H1 (cell line): ENCODE measurements at regions not wholly inside any gene's neighbourhood (a gene's known extent, or its start where the extent isn't known, plus 50 kb on each side); places are given as distances from the start of the nearest gene placed in this dataset.

Source experiments
- CTCF ChIP-seq, 3 experiments: IDR thresholded peaks; 1 replicate in 2 of 3; 2 replicates in 1 of 3; pipeline versions ENCODE4 v1.5.1 to v1.6.1; 2011; ENCODE audit warnings: low read length in 3 of 3, mild to moderate bottlenecking in 3 of 3, inconsistent platforms in 2 of 3, low read depth in 1 of 3, moderate library complexity in 1 of 3; ENCODE audit not compliant: insufficient read depth in 1 of 3; ENCODE audit errors: control extremely low read depth in 1 of 3
- HDAC6 ChIP-seq: IDR thresholded peaks from one replicate; pipeline ENCODE4 v1.7.1; 2012; ENCODE audit warnings: low read depth, mild to moderate bottlenecking, inconsistent platforms, low read length, moderate library complexity
- POLR2A ChIP-seq, 2 experiments: IDR thresholded peaks; 1 replicate in 1 of 2; 2 replicates in 1 of 2; pipeline ENCODE4 v1.6.1; 2011; ENCODE audit warnings: low read depth in 2 of 2, low read length in 2 of 2, mild to moderate bottlenecking in 2 of 2; ENCODE audit errors: control extremely low read depth in 1 of 2
- POU5F1 ChIP-seq: IDR thresholded peaks from 2 replicates; pipeline ENCODE4 v1.6.1; 2011; ENCODE audit warnings: low read depth, mild to moderate bottlenecking, low read length, moderate library complexity
- SIX5 ChIP-seq: IDR thresholded peaks from 2 replicates; pipeline ENCODE4 v1.6.1; 2011; ENCODE audit warnings: mild to moderate bottlenecking, low read depth, low read length
- TCF12 ChIP-seq: IDR thresholded peaks from 2 replicates; pipeline ENCODE4 v1.6.1; 2011; ENCODE audit warnings: low read depth, mild to moderate bottlenecking, low read length

- TF ChIP-seq SIX5: no peak
- no peak for TF ChIP-seq CTCF (IDR thresholded peaks at IDR 0.05; ENCODE audit: control extremely low read depth in 1 of 3, insufficient read depth in 1 of 3, low read depth in 1 of 3, low read length in 3 of 3)
- TF ChIP-seq POLR2A (IDR thresholded peaks at IDR 0.05; ENCODE audit: control extremely low read depth in 1 of 2, low read depth in 2 of 2, low read length in 2 of 2): no peak
- TF ChIP-seq POU5F1: no peak
- no peak for TF ChIP-seq TCF12
- TF ChIP-seq HDAC6: no peak
Measured at GRCh38 chr14:97844042-97844441, 1046.9 kb downstream of the VRK1 start (continued).
